CD14-positive monocyte (primary cell): ENCODE measurements at regions not wholly inside any gene's neighbourhood (a gene's known extent, or its start where the extent isn't known, plus 50 kb on each side); places are given as distances from the start of the nearest gene placed in this dataset.

Experiments used
- DNase-seq, 3 donors: peaks; one replicate each; pipeline ENCODE4 v3.0.0-alpha.2; 2011 to 2022
- H2AFZ ChIP-seq: 2 replicates; pipeline ENCODE4 v1.6.0; 2012; ENCODE audit warnings: mild to moderate bottlenecking, low read depth, low read length, inconsistent platforms; ENCODE audit not compliant: insufficient read depth, poor library complexity, severe bottlenecking
- H3K27ac ChIP-seq, 2 donors: 1 replicate in 1 of 2; 2 replicates in 1 of 2; pipeline ENCODE4 v1.5.1; 2012 to 2013; ENCODE audit warnings: low read length in 2 of 2, control low read depth in 1 of 2, inconsistent platforms in 1 of 2, low read depth in 1 of 2, mild to moderate bottlenecking in 1 of 2
- H3K27me3 ChIP-seq, 2 donors: one replicate each; pipeline versions ENCODE4 v1.6.0 to v1.6.1; 2011 to 2013; ENCODE audit warnings: low read length in 2 of 2; ENCODE audit not compliant: control insufficient read depth in 2 of 2, insufficient read depth in 2 of 2
- H3K36me3 ChIP-seq, 2 donors: replicated peaks in 1 of 2; 1 replicate in 1 of 2; 2 replicates in 1 of 2; pipeline versions ENCODE4 v1.5.1 to v1.6.1; 2012 to 2013; ENCODE audit warnings: low read length in 2 of 2, control low read depth in 1 of 2, inconsistent platforms in 1 of 2, mild to moderate bottlenecking in 1 of 2; ENCODE audit not compliant: insufficient read depth in 2 of 2, control insufficient read depth in 1 of 2
- H3K4me1 ChIP-seq, 2 donors: 1 replicate in 1 of 2; 2 replicates in 1 of 2; pipeline versions ENCODE4 v1.5.1 to v1.6.1; 2012 to 2013; ENCODE audit warnings: low read length in 2 of 2, control low read depth in 1 of 2, inconsistent platforms in 1 of 2, mild to moderate bottlenecking in 1 of 2, moderate library complexity in 1 of 2; ENCODE audit not compliant: insufficient read depth in 2 of 2, control insufficient read depth in 1 of 2
- H3K4me2 ChIP-seq: replicated peaks from 2 replicates; pipeline ENCODE3; 2012; ENCODE audit warnings: low read length, moderate library complexity, mild to moderate bottlenecking; ENCODE audit not compliant: poor library complexity, severe bottlenecking; ENCODE audit errors: extremely low read depth
- H3K4me3 ChIP-seq, 3 experiments: fragments of 200-600 bp in 1 of 3; sonication (generic) in 1 of 3; replicated peaks in 1 of 3; 1 replicate in 2 of 3; 2 replicates in 1 of 3; pipeline ENCODE4 v1.5.1; 2011 to 2013; ENCODE audit warnings: low read length in 3 of 3, mild to moderate bottlenecking in 3 of 3, control low read depth in 2 of 3, low read depth in 2 of 3, inconsistent platforms in 1 of 3, moderate library complexity in 1 of 3
- H3K79me2 ChIP-seq: 2 replicates; pipeline ENCODE4 v1.6.0; 2012; ENCODE audit warnings: mild to moderate bottlenecking, control low read depth, inconsistent platforms, low read length, moderate library complexity; ENCODE audit not compliant: insufficient read depth
- H3K9ac ChIP-seq: 2 replicates; pipeline ENCODE4 v1.6.0; 2017; ENCODE audit warnings: low read length, mild to moderate bottlenecking; ENCODE audit not compliant: insufficient read depth, poor library complexity, severe bottlenecking
- H3K9me3 ChIP-seq, 2 donors: replicated peaks in 1 of 2; 1 replicate in 1 of 2; 2 replicates in 1 of 2; pipeline versions ENCODE4 v1.5.1 to v1.6.1; 2012 to 2013; ENCODE audit warnings: low read length in 2 of 2, control low read depth in 1 of 2; ENCODE audit not compliant: control insufficient read depth in 1 of 2, insufficient read depth in 1 of 2
- H4K20me1 ChIP-seq: 2 replicates; pipeline ENCODE4 v1.6.0; 2012; ENCODE audit warnings: mild to moderate bottlenecking, low read length, control low read depth, moderate library complexity; ENCODE audit not compliant: insufficient read depth
- H3K27ac Mint-ChIP-seq, 7 donors: one replicate each; pipeline ENCODE4 v1.8.0; 2020; ENCODE audit warnings: mild to moderate bottlenecking in 7 of 7, mixed read lengths in 7 of 7, moderate library complexity in 6 of 7, inconsistent platforms in 2 of 7
- H3K27me3 Mint-ChIP-seq, 3 donors: one replicate each; pipeline ENCODE4 v1.8.0; 2021 to 2022; ENCODE audit warnings: low read depth in 3 of 3, mild to moderate bottlenecking in 3 of 3, mixed read lengths in 3 of 3, moderate library complexity in 3 of 3, inconsistent platforms in 1 of 3
- H3K36me3 Mint-ChIP-seq, 2 donors: one replicate each; pipeline ENCODE4 v1.8.0; 2020; ENCODE audit warnings: mixed read lengths in 2 of 2, inconsistent platforms in 1 of 2, mild to moderate bottlenecking in 1 of 2
- H3K4me1 Mint-ChIP-seq: one replicate; pipeline ENCODE4 v1.8.0; 2020; ENCODE audit warnings: mild to moderate bottlenecking, mixed read lengths
- H3K4me3 Mint-ChIP-seq, 2 donors: one replicate each; pipeline ENCODE4 v1.8.0; 2020; ENCODE audit warnings: mild to moderate bottlenecking in 2 of 2, mixed read lengths in 2 of 2, moderate library complexity in 1 of 2
- H3K9me3 Mint-ChIP-seq, 7 donors: one replicate each; pipeline ENCODE4 v1.8.0; 2020 to 2022; ENCODE audit warnings: mixed read lengths in 7 of 7, mild to moderate bottlenecking in 6 of 7, moderate library complexity in 6 of 7, inconsistent platforms in 2 of 7
- CTCF ChIP-seq: fragments of 200-600 bp; IDR thresholded peaks from one replicate; pipeline ENCODE4 v1.8.0; 2022; ENCODE audit warnings: antibody characterized with exemption, mild to moderate bottlenecking
- WGBS: methylation state at CpG from one replicate; pipeline ENCODE4 v1.1.5; 2013; ENCODE audit warnings: missing lambda C conversion rate; ENCODE audit not compliant: insufficient coverage; 5-methylcytosine and 5-hydroxymethylcytosine counted together
- intact Hi-C, 2 donors: fragments of 100-400 bp; cut with micrococcal nuclease; formaldehyde crosslinking; loops; one replicate each; pipeline versions ENCODE4 v1.15.0 to v1.15.1; 2023

- no peaks in the 10 kb centered on the region for H3K4me1 ChIP-seq
- no peak overlapping the region for H3K27ac ChIP-seq
- no peak overlapping the region for H3K9ac ChIP-seq
- no peak for DNase-seq
- intact Hi-C loops: no loop called here
- H2AFZ ChIP-seq: no peak overlapping the region
- H3K4me3 ChIP-seq: no peak overlapping the region
- H3K27me3 ChIP-seq: no peaks in the 10 kb centered on the region
- no peaks in the 10 kb centered on the region for H3K36me3 ChIP-seq
- H3K4me1 Mint-ChIP-seq: no peaks in the 10 kb centered on the region
- no peaks in the 10 kb centered on the region for H3K36me3 Mint-ChIP-seq
- 83% methylated on average over 4 of the region's 7 CpGs for WGBS
- peaks cover 0 to 3% of the 10 kb centered on the region in 2 donors for H3K9me3 ChIP-seq
- no peak for TF ChIP-seq CTCF
- H3K79me2 ChIP-seq: no peaks in the 10 kb centered on the region
- H3K27ac Mint-ChIP-seq: no peak overlapping the region
- H3K9me3 Mint-ChIP-seq: peaks cover 0 to 11% (median 2%) of the 10 kb centered on the region in 7 donors
- no peaks in the 10 kb centered on the region for H4K20me1 ChIP-seq
- peaks cover 0 to 2% (median 0%) of the 10 kb centered on the region in 3 donors for H3K27me3 Mint-ChIP-seq
- H3K4me3 Mint-ChIP-seq: no peak overlapping the region
- no peak overlapping the region for H3K4me2 ChIP-seq
Observed at GRCh38 chr16:6495486-6496210, 837.0 kb upstream of the RBFOX1 start.

GRCh38 chr16:6494716-6495115, 837.9 kb upstream of the RBFOX1 start:
- H3K36me3 ChIP-seq: no peaks in the 10 kb centered on the region
- no peak for DNase-seq
- Mint-ChIP-seq H3K4me3 (no peak overlapping the region), H3K9me3 (peaks cover 0 to 11% (median 1%) of the 10 kb centered on the region in 7 donors), H3K27ac (no peak overlapping the region), H3K36me3 (no peaks in the 10 kb centered on the region), H3K4me1 (no peaks in the 10 kb centered on the region), H3K27me3 (peaks cover 0 to under 1% (median 0%) of the 10 kb centered on the region in 3 donors)
- no peak for TF ChIP-seq CTCF
- no CpG with 5 or more reads among the region's 6 CpGs for WGBS
- no peak overlapping the region for H3K4me2 ChIP-seq
- no peaks in the 10 kb centered on the region for H4K20me1 ChIP-seq
- no peak overlapping the region for H3K27ac ChIP-seq
- H3K4me3 ChIP-seq: no peak overlapping the region
- no peak overlapping the region for H3K9ac ChIP-seq
- no peaks in the 10 kb centered on the region for H3K4me1 ChIP-seq
- H2AFZ ChIP-seq: no peak overlapping the region
- peaks cover 0 to 3% of the 10 kb centered on the region in 2 donors for H3K9me3 ChIP-seq
- intact Hi-C loops: no loop called here
- no peaks in the 10 kb centered on the region for H3K79me2 ChIP-seq
- no peaks in the 10 kb centered on the region for H3K27me3 ChIP-seq
